A549 (cell line): ENCODE measurements at regions not wholly inside any gene's neighbourhood (a gene's known extent, or its start where the extent isn't known, plus 50 kb on each side); places are given as distances from the start of the nearest gene placed in this dataset.

ENCODE experiments used
- ATAC-seq, 2 experiments: fragments of 200-7000 bp in 1 of 2; fragments of >200 bp in 1 of 2; cut with Nextera tagmentation in 1 of 2; cut with Tn5 transposase in 1 of 2; 3 replicates each; pipeline versions ENCODE4 v1.8.0 to v1.9.1; 2018 to 2020; ENCODE audit warnings: mild to moderate bottlenecking in 1 of 2, moderate library complexity in 1 of 2
- CTCF ChIA-PET: fragments of 300-600 bp; sonication (Branson Sonifier 250); formaldehyde crosslinking; extraction: SDS; loops from one replicate; lab custom pipeline; 2021; ENCODE audit warnings: antibody characterized with exemption, inconsistent platforms; lab: Yijun Ruan, JAX
- POLR2A ChIA-PET: fragments of 350-600 bp; formaldehyde crosslinking; extraction: SDS; loops from one replicate; lab custom pipeline; 2021; ENCODE audit warnings: antibody characterized with exemption, inconsistent platforms; lab: Yijun Ruan, JAX
- DNase-seq, 2 experiments: peaks; one replicate each; pipeline versions ENCODE4 v3.0.0 to v3.0.0-alpha.2; 2011 to 2016; ENCODE audit warnings: low read depth in 1 of 2, low spot score in 1 of 2
- FAIRE-seq: peaks from 2 replicates; lab custom pipeline; 2011; peaks lifted over from hg19 to GRCh38; lab: Jason Lieb, UNC
- H3K27ac ChIP-seq, 2 experiments: fragments of >200 bp; sonication (Bioruptor Twin); formaldehyde crosslinking; 3 replicates each; pipeline ENCODE4 v1.5.1; 2016 to 2017
- H3K4me1 ChIP-seq: fragments of >200 bp; sonication (Bioruptor Twin); formaldehyde crosslinking; 3 replicates; pipeline ENCODE4 v1.6.1; 2016
- H3K4me2 ChIP-seq: fragments of >200 bp; sonication (Bioruptor Twin); formaldehyde crosslinking; 3 replicates; pipeline ENCODE4 v1.6.1; 2016
- H3K4me3 ChIP-seq: fragments of >200 bp; sonication (Bioruptor Twin); formaldehyde crosslinking; 3 replicates; pipeline ENCODE4 v1.5.1; 2016
- H3K9me3 ChIP-seq: fragments of >200 bp; sonication (Bioruptor Twin); formaldehyde crosslinking; 3 replicates; pipeline ENCODE4 v1.6.1; 2016
- HOXA7 ChIP-seq: fragments of 250-450 bp; sonication (Bioruptor Pico); IDR thresholded peaks from 2 replicates; pipeline ENCODE4 v1.5.0; 2020; ENCODE audit warnings: mild to moderate bottlenecking, moderate library complexity
- KDM1A ChIP-seq: fragments of 200-600 bp; sonication (generic); IDR thresholded peaks from 2 replicates; pipeline ENCODE4 v1.6.1; 2016; ENCODE audit warnings: low read depth, mild to moderate bottlenecking
- KDM5A ChIP-seq: fragments of 200-600 bp; sonication (generic); IDR thresholded peaks from 2 replicates; pipeline ENCODE4 v1.6.1; 2016; ENCODE audit warnings: antibody characterized with exemption, mild to moderate bottlenecking
- NPAS2 ChIP-seq: fragments of 250-450 bp; sonication (Bioruptor Pico); IDR thresholded peaks from 2 replicates; pipeline ENCODE4 v1.8.0; 2022; ENCODE audit warnings: mild to moderate bottlenecking, moderate library complexity, borderline replicate concordance
- RARB ChIP-seq: fragments of 250-450 bp; sonication (Bioruptor Pico); IDR thresholded peaks from 2 replicates; pipeline ENCODE4 v1.8.0; 2021; ENCODE audit warnings: mild to moderate bottlenecking, moderate library complexity
- SREBF2 ChIP-seq: fragments of 450-650 bp; IDR thresholded peaks from 2 replicates; pipeline ENCODE4 v1.6.1; 2014; ENCODE audit warnings: mild to moderate bottlenecking, moderate library complexity
- TFCP2L1 ChIP-seq: fragments of 250-450 bp; sonication (Bioruptor Pico); IDR thresholded peaks from 2 replicates; pipeline ENCODE4 v1.5.0; 2021; ENCODE audit warnings: mild to moderate bottlenecking
- ZFP36 ChIP-seq: fragments of 450-650 bp; IDR thresholded peaks from 2 replicates; pipeline ENCODE4 v1.6.1; 2014; ENCODE audit warnings: borderline replicate concordance; ENCODE audit not compliant: partially characterized antibody
- WGBS: methylation state at CpG from one replicate; pipeline ENCODE4 v1.1.6; 2017; ENCODE audit errors: missing lambda C conversion rate; 5-methylcytosine and 5-hydroxymethylcytosine counted together
- TF ChIP-seq, protein P1 (sequence below): fragments of 200-600 bp; sonication (generic); IDR thresholded peaks from 2 replicates; pipeline ENCODE4 v1.6.1; 2016; ENCODE audit warnings: antibody characterized with exemption, mild to moderate bottlenecking, moderate library complexity
- TF ChIP-seq, protein P2 (sequence below): fragments of 250-450 bp; sonication (Bioruptor Pico); IDR thresholded peaks from 2 replicates; pipeline ENCODE4 v1.5.0; 2021; ENCODE audit warnings: mild to moderate bottlenecking, moderate library complexity, borderline replicate concordance
- TF ChIP-seq, protein P3 (sequence below): IDR thresholded peaks from 2 replicates; pipeline ENCODE4 v1.6.1; 2012
- TF ChIP-seq, protein P4 (sequence below): fragments of >200 bp; sonication (Bioruptor Twin); formaldehyde crosslinking; IDR thresholded peaks from 2 replicates; pipeline ENCODE4 v1.6.1; 2016

DNA sequence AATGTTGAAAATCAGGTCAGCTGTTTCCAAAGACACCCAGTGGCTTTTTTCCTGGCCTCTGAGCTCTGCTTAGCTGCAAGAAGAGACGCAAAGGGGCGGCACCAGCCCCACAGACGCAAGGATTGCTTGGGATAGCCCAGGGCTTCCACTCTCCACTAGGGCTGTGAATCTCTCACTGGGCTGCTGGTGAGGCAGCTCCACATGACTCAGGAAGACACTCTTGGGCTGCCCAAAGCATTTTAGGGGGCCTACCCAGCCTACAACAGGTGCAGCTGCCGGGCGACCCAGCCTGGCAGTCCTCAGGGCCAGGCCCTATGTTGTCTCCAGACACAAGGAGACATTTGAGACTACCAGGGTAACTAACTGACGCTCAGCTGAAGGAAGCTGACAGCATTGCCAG, 59.8 kb downstream of the FAM50B start (continued):
- TF ChIP-seq, protein P1, sequence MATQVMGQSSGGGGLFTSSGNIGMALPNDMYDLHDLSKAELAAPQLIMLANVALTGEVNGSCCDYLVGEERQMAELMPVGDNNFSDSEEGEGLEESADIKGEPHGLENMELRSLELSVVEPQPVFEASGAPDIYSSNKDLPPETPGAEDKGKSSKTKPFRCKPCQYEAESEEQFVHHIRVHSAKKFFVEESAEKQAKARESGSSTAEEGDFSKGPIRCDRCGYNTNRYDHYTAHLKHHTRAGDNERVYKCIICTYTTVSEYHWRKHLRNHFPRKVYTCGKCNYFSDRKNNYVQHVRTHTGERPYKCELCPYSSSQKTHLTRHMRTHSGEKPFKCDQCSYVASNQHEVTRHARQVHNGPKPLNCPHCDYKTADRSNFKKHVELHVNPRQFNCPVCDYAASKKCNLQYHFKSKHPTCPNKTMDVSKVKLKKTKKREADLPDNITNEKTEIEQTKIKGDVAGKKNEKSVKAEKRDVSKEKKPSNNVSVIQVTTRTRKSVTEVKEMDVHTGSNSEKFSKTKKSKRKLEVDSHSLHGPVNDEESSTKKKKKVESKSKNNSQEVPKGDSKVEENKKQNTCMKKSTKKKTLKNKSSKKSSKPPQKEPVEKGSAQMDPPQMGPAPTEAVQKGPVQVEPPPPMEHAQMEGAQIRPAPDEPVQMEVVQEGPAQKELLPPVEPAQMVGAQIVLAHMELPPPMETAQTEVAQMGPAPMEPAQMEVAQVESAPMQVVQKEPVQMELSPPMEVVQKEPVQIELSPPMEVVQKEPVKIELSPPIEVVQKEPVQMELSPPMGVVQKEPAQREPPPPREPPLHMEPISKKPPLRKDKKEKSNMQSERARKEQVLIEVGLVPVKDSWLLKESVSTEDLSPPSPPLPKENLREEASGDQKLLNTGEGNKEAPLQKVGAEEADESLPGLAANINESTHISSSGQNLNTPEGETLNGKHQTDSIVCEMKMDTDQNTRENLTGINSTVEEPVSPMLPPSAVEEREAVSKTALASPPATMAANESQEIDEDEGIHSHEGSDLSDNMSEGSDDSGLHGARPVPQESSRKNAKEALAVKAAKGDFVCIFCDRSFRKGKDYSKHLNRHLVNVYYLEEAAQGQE, result no peak
- TF ChIP-seq, protein P2, sequence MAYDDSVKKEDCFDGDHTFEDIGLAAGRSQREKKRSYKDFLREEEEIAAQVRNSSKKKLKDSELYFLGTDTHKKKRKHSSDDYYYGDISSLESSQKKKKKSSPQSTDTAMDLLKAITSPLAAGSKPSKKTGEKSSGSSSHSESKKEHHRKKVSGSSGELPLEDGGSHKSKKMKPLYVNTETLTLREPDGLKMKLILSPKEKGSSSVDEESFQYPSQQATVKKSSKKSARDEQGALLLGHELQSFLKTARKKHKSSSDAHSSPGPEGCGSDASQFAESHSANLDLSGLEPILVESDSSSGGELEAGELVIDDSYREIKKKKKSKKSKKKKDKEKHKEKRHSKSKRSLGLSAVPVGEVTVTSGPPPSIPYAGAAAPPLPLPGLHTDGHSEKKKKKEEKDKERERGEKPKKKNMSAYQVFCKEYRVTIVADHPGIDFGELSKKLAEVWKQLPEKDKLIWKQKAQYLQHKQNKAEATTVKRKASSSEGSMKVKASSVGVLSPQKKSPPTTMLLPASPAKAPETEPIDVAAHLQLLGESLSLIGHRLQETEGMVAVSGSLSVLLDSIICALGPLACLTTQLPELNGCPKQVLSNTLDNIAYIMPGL (CRISPR knock-in tag), result no peak

DNA sequence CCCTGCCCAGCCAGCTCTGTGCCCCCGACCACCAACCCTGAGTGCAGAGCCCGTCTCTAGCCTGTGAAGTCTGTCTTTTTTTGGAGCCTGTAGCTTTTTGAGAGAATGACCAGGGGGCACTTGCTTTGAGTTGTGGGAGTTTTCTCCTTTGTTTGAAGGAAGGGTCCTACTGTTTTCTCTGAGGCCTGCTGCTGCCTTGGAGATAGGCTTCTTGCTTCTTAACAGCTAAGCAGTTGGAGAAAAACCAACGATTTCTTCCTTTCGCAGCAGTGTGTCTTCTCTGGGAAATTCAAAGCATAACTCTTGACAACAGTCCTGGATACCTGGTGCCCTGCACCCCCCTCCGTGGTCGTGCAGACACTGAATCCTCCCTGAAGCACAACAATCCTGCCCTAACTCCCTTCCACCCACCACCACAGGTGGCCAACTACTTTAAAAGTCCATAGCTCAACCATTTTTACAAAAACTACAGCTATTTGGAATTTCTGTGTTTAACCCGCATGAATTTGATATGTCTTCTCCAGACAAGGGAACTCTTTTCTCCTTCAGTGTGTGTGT, 61.0 kb downstream of the FAM50B start:
- Histone ChIP-seq H3K27ac (peak overlapping the region; percentile 83 to 89; a peak in 5 of 6 replicates), H3K4me2 (peak overlapping the region; percentile 91; the same call in 1 of the 3 replicates), H3K9me3 (peaks cover 3% of the 10 kb centered on the region; the same call in 1 of the 3 replicates), H3K4me1 (peaks cover 40% of the 10 kb centered on the region), H3K4me3 (no peak overlapping the region)
- 86% methylated on average over 6 of the region's 7 CpGs for WGBS
- CTCF ChIA-PET, result interaction anchor here (0.6 to 7.5 kb wide), 7 partner anchors 22 to 161 kb away, joined by 3 to 55 read pairs (median 3); partner anchors contain the start of gene FAM50B
- FAIRE-seq, result no peak
- POLR2A ChIA-PET, result no interaction called here
- no peak for ATAC-seq
- no peak for TF ChIP-seq KDM5A
- TF ChIP-seq HOXA7 (CRISPR knock-in tag), result no peak
- TF ChIP-seq ZFP36, result no peak
- TF ChIP-seq, protein P2 (CRISPR knock-in tag), result no peak
- no peak for TF ChIP-seq KDM1A
- DNase-seq, result no peak

DNA sequence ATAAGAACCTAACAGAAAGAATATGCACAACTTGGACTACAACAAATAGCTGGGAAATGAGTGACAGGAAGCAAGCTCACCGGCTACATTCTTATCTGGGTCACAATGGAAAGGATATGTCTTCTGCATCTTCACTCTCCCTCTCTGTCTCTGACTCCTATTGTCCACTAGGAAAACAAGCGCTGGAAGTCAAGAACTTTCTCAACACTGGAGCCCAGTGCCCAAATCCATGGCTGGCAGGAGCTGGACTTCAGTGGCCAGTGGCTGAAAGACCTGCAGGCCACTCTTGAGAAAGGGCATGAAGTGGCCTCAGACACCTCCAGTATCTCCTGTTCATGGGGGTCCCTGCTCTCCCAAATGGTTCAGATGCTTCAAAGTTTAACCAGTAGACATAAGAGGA, 62.0 kb downstream of the FAM50B start:
- ChIA-PET POLR2A (no interaction called here), CTCF (interaction anchor here (1.0 to 7.5 kb wide), 5 partner anchors 21 to 162 kb away, joined by 3 to 55 read pairs (median 3); partner anchors contain the start of gene FAM50B)
- FAIRE-seq (no peak), ATAC-seq (no peak), DNase-seq (no peak)
- no peak for TF ChIP-seq TFCP2L1 (CRISPR knock-in tag)
- H3K4me3 ChIP-seq, result peak overlapping the region; percentile 17; the same call in 1 of the 3 replicates
- 69% methylated on average over 2 of the region's 2 CpGs for WGBS
- peak overlapping the region; percentile 83 to 89 for H3K27ac ChIP-seq
- H3K9me3 ChIP-seq, result peaks cover 9% of the 10 kb centered on the region; the same call in 2 of the 3 replicates
- peaks cover 40% of the 10 kb centered on the region for H3K4me1 ChIP-seq
- peak overlapping the region; percentile 91 for H3K4me2 ChIP-seq

DNA sequence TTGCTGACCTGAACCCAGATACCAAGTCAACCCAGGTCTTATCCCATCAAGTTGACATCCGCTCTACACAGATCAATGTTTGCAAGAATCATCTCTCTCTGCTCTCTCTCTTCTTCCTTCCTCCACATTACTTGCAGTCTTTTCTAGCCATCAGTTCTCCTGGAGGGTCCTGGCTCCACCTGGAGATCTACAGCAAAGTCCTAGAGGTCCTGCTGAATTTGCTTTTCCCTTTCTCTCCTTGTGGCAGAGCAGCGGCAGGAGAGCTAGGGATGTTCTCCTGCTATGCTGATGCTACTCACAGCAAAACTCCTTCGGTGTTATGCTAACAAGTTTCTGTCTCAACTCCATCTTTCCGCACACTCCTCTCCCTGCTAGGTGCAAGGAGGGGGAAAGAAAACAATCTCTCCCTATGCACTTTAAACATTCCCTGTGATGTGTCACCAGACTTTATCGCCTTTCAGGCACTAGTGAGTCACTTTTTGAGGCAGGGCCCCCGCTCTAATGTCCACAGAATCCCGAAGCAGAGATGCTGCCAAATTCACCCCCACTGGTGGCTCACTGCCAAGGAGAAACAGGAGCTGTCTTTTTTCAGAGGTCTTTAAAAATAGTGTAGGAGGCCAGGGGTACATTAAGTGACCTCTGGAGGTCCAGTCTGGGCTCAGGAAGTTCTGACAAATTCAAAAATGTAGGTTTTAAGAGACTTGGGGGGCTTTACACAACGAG, 62.6 kb downstream of the FAM50B start:
- H3K4me3 ChIP-seq, result peak overlapping the region; percentile 17; the same call in 1 of the 3 replicates
- FAIRE-seq (no peak), ATAC-seq (peak; percentile 74 to 81; a peak in 5 of 6 replicates), DNase-seq (peak; percentile 50 to 83)
- H3K4me2 ChIP-seq, result peak overlapping the region; percentile 91
- WGBS, result 14% methylated on average over 7 of the region's 8 CpGs
- H3K9me3 ChIP-seq, result peaks cover 11% of the 10 kb centered on the region; the same call in 2 of the 3 replicates
- H3K27ac ChIP-seq, result peak overlapping the region; percentile 83 to 89
- POLR2A ChIA-PET, result interaction anchor here (0.6 kb wide), 1 partner anchor 49 kb away, joined by 4 read pairs; no protein-coding TSS in a partner anchor
- peaks cover 36% of the 10 kb centered on the region for H3K4me1 ChIP-seq
- CTCF ChIA-PET, result interaction anchor here (1.5 to 7.5 kb wide), 4 partner anchors 21 to 162 kb away, joined by 3 to 55 read pairs (median 29); partner anchors contain the start of gene FAM50B
- no peak for TF ChIP-seq HOXA7 (CRISPR knock-in tag)
- TF ChIP-seq RARB (CRISPR knock-in tag), result no peak
- TF ChIP-seq SREBF2, result no peak
- TF ChIP-seq, protein P2 (CRISPR knock-in tag), result no peak
- TF ChIP-seq, protein P3, sequence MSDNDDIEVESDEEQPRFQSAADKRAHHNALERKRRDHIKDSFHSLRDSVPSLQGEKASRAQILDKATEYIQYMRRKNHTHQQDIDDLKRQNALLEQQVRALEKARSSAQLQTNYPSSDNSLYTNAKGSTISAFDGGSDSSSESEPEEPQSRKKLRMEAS, result peak; percentile 66; the same call in 1 of the 2 replicates
- TF ChIP-seq, protein P4, sequence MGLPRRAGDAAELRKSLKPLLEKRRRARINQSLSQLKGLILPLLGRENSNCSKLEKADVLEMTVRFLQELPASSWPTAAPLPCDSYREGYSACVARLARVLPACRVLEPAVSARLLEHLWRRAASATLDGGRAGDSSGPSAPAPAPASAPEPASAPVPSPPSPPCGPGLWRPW, result no peak
- no peak for TF ChIP-seq NPAS2 (CRISPR knock-in tag)
